CD14-positive monocyte (primary cell): ENCODE measurements at regions not wholly inside any gene's neighbourhood (a gene's known extent, or its start where the extent isn't known, plus 50 kb on each side); places are given as distances from the start of the nearest gene placed in this dataset.

ENCODE experiments used
- DNase-seq, 3 donors: peaks; one replicate each; pipeline ENCODE4 v3.0.0-alpha.2; 2011 to 2022
- H2AFZ ChIP-seq: 2 replicates; pipeline ENCODE4 v1.6.0; 2012; ENCODE audit warnings: mild to moderate bottlenecking, low read depth, low read length, inconsistent platforms; ENCODE audit not compliant: insufficient read depth, poor library complexity, severe bottlenecking
- H3K27ac ChIP-seq, 2 donors: 1 replicate in 1 of 2; 2 replicates in 1 of 2; pipeline ENCODE4 v1.5.1; 2012 to 2013; ENCODE audit warnings: low read length in 2 of 2, control low read depth in 1 of 2, inconsistent platforms in 1 of 2, low read depth in 1 of 2, mild to moderate bottlenecking in 1 of 2
- H3K27me3 ChIP-seq, 2 donors: one replicate each; pipeline versions ENCODE4 v1.6.0 to v1.6.1; 2011 to 2013; ENCODE audit warnings: low read length in 2 of 2; ENCODE audit not compliant: control insufficient read depth in 2 of 2, insufficient read depth in 2 of 2
- H3K36me3 ChIP-seq, 2 donors: replicated peaks in 1 of 2; 1 replicate in 1 of 2; 2 replicates in 1 of 2; pipeline versions ENCODE4 v1.5.1 to v1.6.1; 2012 to 2013; ENCODE audit warnings: low read length in 2 of 2, control low read depth in 1 of 2, inconsistent platforms in 1 of 2, mild to moderate bottlenecking in 1 of 2; ENCODE audit not compliant: insufficient read depth in 2 of 2, control insufficient read depth in 1 of 2
- H3K4me1 ChIP-seq, 2 donors: 1 replicate in 1 of 2; 2 replicates in 1 of 2; pipeline versions ENCODE4 v1.5.1 to v1.6.1; 2012 to 2013; ENCODE audit warnings: low read length in 2 of 2, control low read depth in 1 of 2, inconsistent platforms in 1 of 2, mild to moderate bottlenecking in 1 of 2, moderate library complexity in 1 of 2; ENCODE audit not compliant: insufficient read depth in 2 of 2, control insufficient read depth in 1 of 2
- H3K4me2 ChIP-seq: replicated peaks from 2 replicates; pipeline ENCODE3; 2012; ENCODE audit warnings: low read length, moderate library complexity, mild to moderate bottlenecking; ENCODE audit not compliant: poor library complexity, severe bottlenecking; ENCODE audit errors: extremely low read depth
- H3K4me3 ChIP-seq, 3 experiments: fragments of 200-600 bp in 1 of 3; sonication (generic) in 1 of 3; replicated peaks in 1 of 3; 1 replicate in 2 of 3; 2 replicates in 1 of 3; pipeline ENCODE4 v1.5.1; 2011 to 2013; ENCODE audit warnings: low read length in 3 of 3, mild to moderate bottlenecking in 3 of 3, control low read depth in 2 of 3, low read depth in 2 of 3, inconsistent platforms in 1 of 3, moderate library complexity in 1 of 3
- H3K79me2 ChIP-seq: 2 replicates; pipeline ENCODE4 v1.6.0; 2012; ENCODE audit warnings: mild to moderate bottlenecking, control low read depth, inconsistent platforms, low read length, moderate library complexity; ENCODE audit not compliant: insufficient read depth
- H3K9ac ChIP-seq: 2 replicates; pipeline ENCODE4 v1.6.0; 2017; ENCODE audit warnings: low read length, mild to moderate bottlenecking; ENCODE audit not compliant: insufficient read depth, poor library complexity, severe bottlenecking
- H3K9me3 ChIP-seq, 2 donors: replicated peaks in 1 of 2; 1 replicate in 1 of 2; 2 replicates in 1 of 2; pipeline versions ENCODE4 v1.5.1 to v1.6.1; 2012 to 2013; ENCODE audit warnings: low read length in 2 of 2, control low read depth in 1 of 2; ENCODE audit not compliant: control insufficient read depth in 1 of 2, insufficient read depth in 1 of 2
- H4K20me1 ChIP-seq: 2 replicates; pipeline ENCODE4 v1.6.0; 2012; ENCODE audit warnings: mild to moderate bottlenecking, low read length, control low read depth, moderate library complexity; ENCODE audit not compliant: insufficient read depth
- H3K27ac Mint-ChIP-seq, 7 donors: one replicate each; pipeline ENCODE4 v1.8.0; 2020; ENCODE audit warnings: mild to moderate bottlenecking in 7 of 7, mixed read lengths in 7 of 7, moderate library complexity in 6 of 7, inconsistent platforms in 2 of 7
- H3K27me3 Mint-ChIP-seq, 3 donors: one replicate each; pipeline ENCODE4 v1.8.0; 2021 to 2022; ENCODE audit warnings: low read depth in 3 of 3, mild to moderate bottlenecking in 3 of 3, mixed read lengths in 3 of 3, moderate library complexity in 3 of 3, inconsistent platforms in 1 of 3
- H3K36me3 Mint-ChIP-seq, 2 donors: one replicate each; pipeline ENCODE4 v1.8.0; 2020; ENCODE audit warnings: mixed read lengths in 2 of 2, inconsistent platforms in 1 of 2, mild to moderate bottlenecking in 1 of 2
- H3K4me1 Mint-ChIP-seq: one replicate; pipeline ENCODE4 v1.8.0; 2020; ENCODE audit warnings: mild to moderate bottlenecking, mixed read lengths
- H3K4me3 Mint-ChIP-seq, 2 donors: one replicate each; pipeline ENCODE4 v1.8.0; 2020; ENCODE audit warnings: mild to moderate bottlenecking in 2 of 2, mixed read lengths in 2 of 2, moderate library complexity in 1 of 2
- H3K9me3 Mint-ChIP-seq, 7 donors: one replicate each; pipeline ENCODE4 v1.8.0; 2020 to 2022; ENCODE audit warnings: mixed read lengths in 7 of 7, mild to moderate bottlenecking in 6 of 7, moderate library complexity in 6 of 7, inconsistent platforms in 2 of 7
- CTCF ChIP-seq: fragments of 200-600 bp; IDR thresholded peaks from one replicate; pipeline ENCODE4 v1.8.0; 2022; ENCODE audit warnings: antibody characterized with exemption, mild to moderate bottlenecking
- WGBS: methylation state at CpG from one replicate; pipeline ENCODE4 v1.1.5; 2013; ENCODE audit warnings: missing lambda C conversion rate; ENCODE audit not compliant: insufficient coverage; 5-methylcytosine and 5-hydroxymethylcytosine counted together
- intact Hi-C, 2 donors: fragments of 100-400 bp; cut with micrococcal nuclease; formaldehyde crosslinking; loops; one replicate each; pipeline versions ENCODE4 v1.15.0 to v1.15.1; 2023

- H3K9me3 Mint-ChIP-seq = peaks cover 0 to 8% (median 0%) of the 10 kb centered on the region in 7 donors
- Histone ChIP-seq H3K4me1 (no peaks in the 10 kb centered on the region), H3K79me2 (no peaks in the 10 kb centered on the region), H3K9ac (no peak overlapping the region), H4K20me1 (no peaks in the 10 kb centered on the region), H2AFZ (no peak overlapping the region), H3K4me2 (no peak overlapping the region), H3K27me3 (no peaks in the 10 kb centered on the region), H3K4me3 (no peak overlapping the region), H3K27ac (no peak overlapping the region), H3K36me3 (no peaks in the 10 kb centered on the region), H3K9me3 (peaks cover 0 to 5% of the 10 kb centered on the region in 2 donors)
- intact Hi-C loops = no loop called here
- H3K27ac Mint-ChIP-seq = no peak overlapping the region
- DNase-seq = no peak
- H3K4me1 Mint-ChIP-seq = no peaks in the 10 kb centered on the region
- H3K36me3 Mint-ChIP-seq = no peaks in the 10 kb centered on the region
- H3K4me3 Mint-ChIP-seq = no peak overlapping the region
- 71% methylated on average over 2 of the region's 8 CpGs for WGBS
- TF ChIP-seq CTCF = no peak
- no peaks in the 10 kb centered on the region for H3K27me3 Mint-ChIP-seq
Observed at GRCh38 chr13:86856991-86857390, 814.2 kb upstream of the SLITRK5 start.

GRCh38 chr13:86858216-86858615 is 813.0 kb upstream of the SLITRK5 start:
- no peaks in the 10 kb centered on the region for H4K20me1 ChIP-seq
- TF ChIP-seq CTCF = no peak
- H3K9ac ChIP-seq = no peak overlapping the region
- Mint-ChIP-seq H3K36me3 (no peaks in the 10 kb centered on the region), H3K9me3 (peaks cover 2 to 13% (median 4%) of the 10 kb centered on the region in 7 donors), H3K27me3 (no peaks in the 10 kb centered on the region), H3K4me3 (no peak overlapping the region), H3K4me1 (no peaks in the 10 kb centered on the region), H3K27ac (no peak overlapping the region)
- no peak overlapping the region for H2AFZ ChIP-seq
- no peak overlapping the region for H3K27ac ChIP-seq
- no peaks in the 10 kb centered on the region for H3K79me2 ChIP-seq
- H3K4me1 ChIP-seq = no peaks in the 10 kb centered on the region
- no peaks in the 10 kb centered on the region for H3K27me3 ChIP-seq
- H3K36me3 ChIP-seq = no peaks in the 10 kb centered on the region
- no peak for DNase-seq
- H3K9me3 ChIP-seq = peaks cover 0 to 10% of the 10 kb centered on the region in 2 donors
- H3K4me3 ChIP-seq = no peak overlapping the region
- intact Hi-C loops = no loop called here
- H3K4me2 ChIP-seq = no peak overlapping the region
